GM19328 (cell line): ENCODE measurements at regions not wholly inside any gene's neighbourhood (a gene's known extent, or its start where the extent isn't known, plus 50 kb on each side); places are given as distances from the start of the nearest gene placed in this dataset.
"Not testable (repeated sequence)": the region's sequence is repeated elsewhere in the genome, so short reads cannot be mapped to it uniquely, and the experiment has no call there.

Source experiments
- ATAC-seq: cut with Tn5 transposase; IDR thresholded peaks from one replicate; pipeline ENCODE4 v1.9.1; 2021; ENCODE audit warnings: mild to moderate bottlenecking, moderate library complexity; ENCODE audit not compliant: unreplicated experiment

DNA sequence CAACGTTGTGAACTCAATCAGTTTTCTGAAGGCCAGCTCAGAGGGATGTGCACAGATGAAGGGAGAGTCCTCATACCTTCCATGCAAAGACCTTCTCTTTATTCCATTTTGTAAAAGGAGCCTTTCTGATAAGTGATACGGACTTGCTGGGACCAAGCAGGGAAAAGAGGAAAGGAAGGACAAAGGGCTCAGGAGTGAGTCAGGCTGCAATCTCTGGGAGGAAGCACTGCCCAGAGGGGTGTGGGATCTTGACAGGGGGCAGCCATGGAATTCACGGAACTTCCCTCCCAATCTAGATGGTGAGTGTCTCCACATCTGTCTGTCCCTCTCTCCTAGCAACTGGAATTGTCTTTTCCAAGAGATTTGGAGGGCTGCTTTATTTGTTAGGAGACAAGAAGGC, 281.4 kb upstream of the CELF4 start:
- no peak for ATAC-seq

GRCh38 chr18:37845498-37845897, 279.9 kb upstream of the CELF4 start:
- no peak for ATAC-seq

DNA sequence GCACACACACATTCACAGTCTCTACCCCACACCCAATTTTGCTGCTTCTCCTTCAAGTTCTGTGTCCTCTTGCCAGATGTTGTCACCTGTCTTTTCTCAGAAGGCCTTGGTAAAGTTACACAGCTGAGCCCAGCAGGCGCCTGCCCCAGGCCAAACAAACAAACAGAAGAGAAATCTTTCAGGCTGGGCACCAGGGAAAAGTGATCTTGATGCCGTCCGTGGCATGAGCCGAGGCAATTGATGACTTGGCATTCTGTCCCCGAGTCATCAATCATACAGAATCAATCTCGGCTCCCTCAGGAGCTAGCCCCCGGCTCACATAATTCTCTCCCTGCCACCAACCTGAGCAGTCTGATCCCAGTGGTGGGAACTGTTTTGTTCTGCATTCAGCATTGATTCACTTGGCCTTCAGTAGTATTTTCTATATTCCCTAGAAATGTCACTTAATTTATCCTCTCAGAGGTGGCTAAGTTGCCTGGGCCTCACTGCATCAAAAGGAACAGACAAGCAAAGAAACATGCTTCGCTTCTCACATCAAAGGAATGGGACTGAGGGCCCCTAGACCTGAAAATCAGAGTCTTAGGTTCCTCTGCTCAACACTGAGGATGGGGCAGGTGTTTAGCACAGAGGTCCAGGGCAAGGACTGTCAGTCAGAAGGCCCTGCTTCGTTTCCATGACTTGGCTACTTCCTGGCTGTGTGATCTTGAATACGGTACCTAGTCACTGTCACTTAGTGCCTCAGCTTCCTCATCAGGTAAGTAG, 278.8 kb upstream of the CELF4 start:
- no peak for ATAC-seq

DNA sequence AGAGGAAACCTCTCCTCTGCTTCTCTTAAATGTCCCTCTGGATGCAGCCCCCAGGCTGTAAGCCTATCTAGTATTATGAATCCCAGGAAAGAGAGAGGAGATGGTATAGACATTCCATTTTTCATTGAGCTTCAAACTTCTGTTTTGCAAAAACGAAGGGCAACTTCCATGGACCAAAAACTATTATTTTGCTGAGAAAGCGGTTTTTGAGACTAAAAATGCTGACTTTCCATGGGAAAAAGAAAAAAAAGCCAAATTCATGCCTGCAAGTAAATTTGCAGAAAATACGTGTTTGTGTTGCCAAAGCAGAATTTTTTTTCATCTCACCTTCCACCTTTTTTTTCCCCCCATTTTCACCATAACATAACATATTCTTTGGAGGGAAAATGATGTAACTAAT, 272.5 kb upstream of the CELF4 start:
- no peak for ATAC-seq

DNA sequence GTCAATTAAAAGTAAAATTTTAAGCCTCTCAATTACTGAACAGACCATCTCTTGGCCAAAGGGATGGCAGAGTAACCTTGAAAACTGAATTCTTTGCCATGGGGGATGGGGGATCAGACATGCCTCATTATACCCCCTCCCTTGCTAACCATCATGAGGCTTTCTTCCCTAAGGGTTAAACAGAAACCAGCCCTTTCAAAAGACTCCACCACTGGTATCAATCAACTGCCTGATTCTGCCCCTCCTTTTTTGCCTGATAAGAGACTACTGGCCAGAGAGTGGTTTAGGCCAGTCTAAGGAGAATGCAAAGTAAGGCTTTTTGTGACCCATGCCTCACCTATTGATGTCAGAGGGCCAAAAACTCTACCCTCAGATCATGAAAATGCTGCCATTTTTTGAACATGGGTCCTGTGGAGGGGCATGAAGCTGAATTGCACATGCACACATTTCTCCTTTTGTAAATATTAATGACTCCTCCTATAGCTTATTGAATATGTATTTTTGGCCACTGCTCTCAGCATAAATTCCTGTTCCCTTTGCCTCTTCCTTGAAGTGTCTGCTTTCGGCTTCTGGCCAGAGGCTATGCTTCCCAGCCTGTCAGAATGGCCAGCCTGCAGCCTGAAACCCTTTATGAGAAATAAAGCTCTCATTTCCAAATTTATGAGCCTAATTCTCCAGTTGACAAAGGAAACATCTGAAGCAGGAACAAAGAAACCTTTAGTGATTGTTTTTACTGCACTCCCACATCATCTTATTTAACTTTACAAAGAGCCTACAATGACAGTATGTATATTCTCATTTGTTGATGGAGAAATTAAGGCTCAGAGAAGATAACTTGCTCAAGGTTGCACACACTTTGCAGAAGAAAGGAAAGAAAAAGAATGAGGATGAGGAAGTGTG, 270.7 kb upstream of the CELF4 start:
- no peak for ATAC-seq

GRCh38 chr18:37832010-37832695, 266.6 kb upstream of the CELF4 start:
- ATAC-seq, result not testable (repeated sequence)

- no peak for ATAC-seq
Measured at GRCh38 chr18:37812961-37813360, 247.4 kb upstream of the CELF4 start.

- no peak for ATAC-seq
Measured at GRCh38 chr18:37805773-37806404, 240.3 kb upstream of the CELF4 start.

GRCh38 chr18:37796823-37797349, 231.3 kb upstream of the CELF4 start:
- no peak for ATAC-seq

DNA sequence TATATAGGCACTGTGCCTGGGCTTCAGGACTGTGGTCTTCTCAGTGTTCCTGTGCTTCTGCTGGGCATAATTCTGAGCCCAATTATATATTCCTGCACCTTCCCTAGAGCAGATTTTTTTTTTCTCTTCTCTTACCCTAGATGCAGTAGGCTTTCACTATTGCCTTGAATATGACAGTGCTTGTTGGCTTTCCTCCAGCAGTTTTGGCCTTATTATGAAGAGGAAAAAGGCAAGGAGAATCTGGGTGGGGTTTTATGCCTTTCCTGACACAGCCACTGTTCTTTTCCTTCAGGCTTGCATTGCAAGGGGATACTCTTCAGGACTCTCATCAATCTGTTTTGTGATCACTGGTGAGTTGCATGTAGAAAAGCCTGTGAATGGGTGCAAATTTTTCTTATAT, 221.9 kb upstream of the CELF4 start:
- no peak for ATAC-seq

DNA sequence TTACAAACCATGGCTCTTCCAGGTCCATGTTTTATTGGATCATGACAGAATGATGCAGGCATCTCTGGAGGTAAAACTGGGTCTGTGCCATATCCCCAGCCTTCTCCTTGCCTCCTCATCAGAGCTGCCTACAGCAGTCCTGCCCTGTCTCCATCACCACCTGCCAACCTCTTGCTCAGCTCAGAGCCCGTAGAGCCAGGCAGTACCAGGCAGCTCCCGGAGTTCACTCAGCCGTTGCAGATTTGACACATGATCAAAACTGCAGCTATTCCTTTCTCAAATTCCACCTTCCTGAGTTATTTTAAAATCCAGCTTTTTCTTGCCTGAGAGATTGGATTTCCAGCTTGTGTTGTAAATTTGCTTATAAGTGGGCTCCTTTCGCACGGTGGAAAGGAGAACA, 218.2 kb upstream of the CELF4 start:
- ATAC-seq, result no peak

DNA sequence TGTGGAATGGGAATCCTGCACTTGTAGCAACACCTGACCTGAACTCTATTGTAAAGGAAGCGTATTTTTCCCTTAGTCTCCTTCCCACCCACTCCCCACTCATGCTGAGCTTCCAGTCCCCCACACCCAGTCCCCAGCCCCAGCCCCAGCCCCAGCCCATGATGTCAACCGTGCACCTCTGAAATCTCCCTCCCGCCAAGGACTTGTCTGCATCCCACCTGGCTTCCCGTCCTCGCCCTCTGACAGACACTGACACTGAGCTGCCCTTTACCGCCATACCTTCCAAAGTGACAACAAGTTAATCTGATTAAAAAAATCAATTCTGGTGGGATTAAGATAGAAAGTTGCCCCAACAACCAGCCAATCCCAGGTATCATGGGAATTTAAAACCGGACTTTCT, 213.6 kb upstream of the CELF4 start:
- ATAC-seq, result no peak

GRCh38 chr18:37778417-37779165, 213.0 kb upstream of the CELF4 start:
- no peak for ATAC-seq

DNA sequence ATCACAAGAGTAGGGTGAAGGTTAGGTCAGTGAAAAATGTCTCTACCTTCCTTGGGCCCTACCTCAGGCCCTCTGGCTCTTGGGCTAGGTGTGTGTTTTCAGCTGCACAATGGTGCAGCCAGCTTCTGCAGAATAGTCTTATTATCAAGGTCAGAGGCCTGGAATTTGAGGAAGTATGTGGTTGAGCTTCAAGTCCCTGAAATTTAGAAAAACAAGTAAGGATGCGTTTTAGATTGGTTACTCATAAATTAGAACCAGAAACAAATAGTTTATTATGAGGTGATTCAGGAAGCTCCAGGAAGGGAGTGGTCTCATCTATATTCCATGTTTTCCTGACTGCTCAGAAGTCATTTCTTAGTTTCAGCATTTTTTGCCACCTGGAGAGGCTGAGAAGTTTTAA, 204.2 kb upstream of the CELF4 start:
- ATAC-seq, result no peak

GRCh38 chr18:37764541-37765288, 199.1 kb upstream of the CELF4 start:
- no peak for ATAC-seq

GRCh38 chr18:37762076-37762621, 196.6 kb upstream of the CELF4 start:
- ATAC-seq, result no peak

GRCh38 chr18:37754141-37754540, 188.5 kb upstream of the CELF4 start:
- ATAC-seq, result no peak

DNA sequence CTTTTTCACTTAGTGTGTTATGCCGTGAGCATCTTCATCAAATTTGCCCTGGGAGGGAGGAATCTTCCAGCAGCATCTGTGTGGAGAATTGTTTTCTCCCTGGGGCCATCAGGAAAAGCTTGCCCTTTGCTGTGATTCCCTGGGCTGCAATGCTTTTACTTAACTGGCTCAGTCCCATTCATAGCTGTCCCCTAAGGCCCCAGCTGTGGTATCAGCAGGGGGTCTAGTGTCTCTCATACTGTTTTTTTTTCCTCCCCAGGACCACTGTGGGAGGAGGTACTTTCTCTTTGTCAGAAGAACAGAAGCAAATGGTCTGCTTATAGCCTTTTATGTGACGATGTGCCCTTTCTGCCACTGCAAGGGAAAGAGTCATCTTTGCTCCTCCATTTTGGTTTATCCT, 176.8 kb upstream of the CELF4 start:
- no peak for ATAC-seq

DNA sequence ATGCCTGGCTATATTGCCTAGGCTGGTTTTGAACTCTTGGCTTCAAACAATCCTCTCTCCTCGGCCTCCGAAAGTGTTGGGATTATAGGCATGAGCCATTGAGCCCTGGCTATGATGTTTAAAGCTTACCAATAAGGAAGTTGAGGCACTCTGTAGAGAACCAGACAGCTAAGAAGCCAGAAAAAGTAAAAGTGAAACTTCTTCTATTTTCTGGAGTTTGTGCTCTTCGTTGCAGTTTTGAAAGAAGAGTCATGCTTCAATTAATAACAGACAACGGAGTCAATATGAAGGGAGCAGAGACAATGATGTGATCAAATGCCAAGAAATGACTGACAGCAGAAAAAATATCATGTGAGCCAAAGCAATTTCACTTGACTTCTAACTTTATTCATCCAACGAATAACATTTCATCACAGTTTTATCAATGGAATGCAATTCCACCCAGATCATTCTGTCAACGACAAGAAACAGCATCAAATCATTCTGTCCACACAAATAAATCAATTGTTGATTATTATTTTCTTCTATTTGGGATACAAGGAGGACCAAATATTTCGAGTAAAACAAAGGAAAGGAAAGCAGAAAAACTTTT, 175.5 kb upstream of the CELF4 start:
- no peak for ATAC-seq
